Left ventricle myocardium inferior (tissue), 1 donor: ENCODE measurements at regions not wholly inside any gene's neighbourhood (a gene's known extent, or its start where the extent isn't known, plus 50 kb on each side); places are given as distances from the start of the nearest gene placed in this dataset.
A peak's percentile ranks its signal among the peaks of the same experiment; 100 is the strongest.

ENCODE experiments used
- DNase-seq: peaks from one replicate; pipeline ENCODE4 v3.0.0-alpha.2; 2020
- H3K27ac ChIP-seq: fragments of 200-600 bp; replicated peaks from 2 replicates; pipeline ENCODE4 v1.8.0; 2021
- H3K27me3 ChIP-seq: fragments of 200-600 bp; 2 replicates; pipeline ENCODE4 v1.8.0; 2021; ENCODE audit warnings: low read depth
- H3K36me3 ChIP-seq: fragments of 200-600 bp; 2 replicates; pipeline ENCODE4 v1.8.0; 2021
- H3K4me1 ChIP-seq: fragments of 200-600 bp; 2 replicates; pipeline ENCODE4 v1.8.0; 2021
- H3K4me3 ChIP-seq: fragments of 200-600 bp; 2 replicates; pipeline ENCODE4 v1.8.0; 2021; ENCODE audit warnings: mild to moderate bottlenecking, moderate library complexity
- H3K9me3 ChIP-seq: fragments of 200-600 bp; replicated peaks from 2 replicates; pipeline ENCODE4 v1.8.0; 2021
- CTCF ChIP-seq: fragments of 200-600 bp; IDR thresholded peaks from 2 replicates; pipeline ENCODE4 v1.8.0; 2021; ENCODE audit warnings: antibody characterized with exemption, mild to moderate bottlenecking, borderline replicate concordance
- intact Hi-C: fragments of 100-400 bp; cut with micrococcal nuclease; formaldehyde crosslinking; loops from one replicate; pipeline ENCODE4 v1.11.0; 2022
- donor health status: DM: no; HTN: yes; CAD: no; lungs with severe emphysema.

GRCh38 chr17:79156463-79157095 lies 82.0 kb downstream of the ENGASE start:
- H3K27ac ChIP-seq, result no peak overlapping the region
- intact Hi-C loops, result no loop called here
- H3K4me3 ChIP-seq, result no peak overlapping the region
- no peak for DNase-seq
- peaks cover 7% of the 10 kb centered on the region for H3K4me1 ChIP-seq
- H3K36me3 ChIP-seq, result no peaks in the 10 kb centered on the region
- H3K27me3 ChIP-seq, result peaks cover 84% of the 10 kb centered on the region
- no peak for TF ChIP-seq CTCF
- H3K9me3 ChIP-seq, result no peaks in the 10 kb centered on the region

DNA sequence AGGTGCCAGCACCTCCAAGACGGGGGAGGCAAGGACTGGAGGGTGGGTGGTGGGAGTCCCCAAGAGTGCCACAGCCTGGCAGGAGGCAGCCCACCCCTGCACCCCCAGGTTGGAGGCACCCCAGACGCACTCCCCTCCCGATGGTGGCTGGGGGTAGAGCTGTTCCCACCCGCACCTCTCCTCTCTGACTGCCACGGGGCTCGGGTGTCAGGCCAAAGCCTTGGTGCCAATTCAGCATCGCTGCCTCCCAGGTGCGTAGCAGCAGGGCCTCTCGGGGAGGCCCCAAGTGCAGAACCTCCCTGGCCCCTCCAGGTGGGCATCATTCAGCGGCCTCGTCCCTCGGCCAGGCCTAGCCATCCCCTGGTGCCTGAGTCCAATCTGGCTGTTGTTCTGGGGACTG lies 81.1 kb downstream of the ENGASE start:
- H3K9me3 ChIP-seq, result no peaks in the 10 kb centered on the region
- H3K4me1 ChIP-seq, result peaks cover 7% of the 10 kb centered on the region
- no peak overlapping the region for H3K27ac ChIP-seq
- H3K36me3 ChIP-seq, result no peaks in the 10 kb centered on the region
- DNase-seq, result no peak
- TF ChIP-seq CTCF, result no peak
- H3K27me3 ChIP-seq, result peaks cover 82% of the 10 kb centered on the region
- H3K4me3 ChIP-seq, result no peak overlapping the region
- intact Hi-C loops, result no loop called here

DNA sequence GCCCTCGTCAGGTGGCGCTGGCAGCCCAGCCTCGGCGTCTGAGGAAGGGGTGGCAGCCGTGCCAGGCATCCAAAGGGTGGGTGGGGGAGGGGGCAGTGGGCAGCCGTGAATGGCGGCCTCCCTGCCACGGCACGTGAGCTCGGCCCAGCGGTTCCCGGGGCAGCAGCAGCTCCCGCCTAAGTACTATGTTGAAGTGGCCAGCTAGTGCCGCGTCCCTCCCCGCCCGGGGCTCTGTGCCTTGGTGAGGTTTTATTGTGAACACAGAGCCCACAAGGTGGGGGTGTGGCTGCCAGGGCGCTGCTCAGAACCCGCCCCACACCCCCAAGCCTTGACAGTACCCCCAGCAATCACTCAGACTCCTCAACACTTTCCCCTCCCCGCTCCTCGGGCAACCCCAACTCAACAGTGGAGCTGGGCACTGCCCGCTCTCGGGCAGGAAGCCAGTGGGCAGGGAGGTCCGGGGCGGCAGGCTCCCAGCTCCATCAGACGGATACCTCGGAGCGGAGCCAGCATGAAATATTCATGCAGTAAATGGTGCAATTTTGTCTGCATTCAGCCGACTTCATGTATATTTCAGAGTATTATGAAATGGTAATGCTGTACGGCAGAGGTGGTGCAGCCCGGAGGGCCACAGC lies 80.4 kb downstream of the ENGASE start:
- no peak for DNase-seq
- Histone ChIP-seq H3K27ac (no peak overlapping the region), H3K9me3 (no peaks in the 10 kb centered on the region), H3K4me1 (peaks cover 7% of the 10 kb centered on the region), H3K4me3 (no peak overlapping the region), H3K27me3 (peaks cover 82% of the 10 kb centered on the region), H3K36me3 (no peaks in the 10 kb centered on the region)
- TF ChIP-seq CTCF, result no peak
- intact Hi-C loops, result no loop called here

GRCh38 chr17:79154446-79154845 lies 79.8 kb downstream of the ENGASE start:
- Histone ChIP-seq H3K27ac (no peak overlapping the region), H3K9me3 (no peaks in the 10 kb centered on the region), H3K4me3 (no peak overlapping the region), H3K36me3 (no peaks in the 10 kb centered on the region), H3K4me1 (peaks cover 7% of the 10 kb centered on the region), H3K27me3 (peaks cover 79% of the 10 kb centered on the region)
- intact Hi-C loops, result no loop called here
- DNase-seq, result peak; percentile 82
- TF ChIP-seq CTCF, result no peak

GRCh38 chr17:79153367-79154130 lies 78.9 kb downstream of the ENGASE start:
- peaks cover 7% of the 10 kb centered on the region for H3K4me1 ChIP-seq
- no peaks in the 10 kb centered on the region for H3K36me3 ChIP-seq
- H3K9me3 ChIP-seq, result no peaks in the 10 kb centered on the region
- H3K27me3 ChIP-seq, result peaks cover 79% of the 10 kb centered on the region
- no peak overlapping the region for H3K27ac ChIP-seq
- no peak overlapping the region for H3K4me3 ChIP-seq
- no peak for DNase-seq
- TF ChIP-seq CTCF, result no peak
- intact Hi-C loops, result no loop called here
